Gastrocnemius medialis (tissue), 4 donors: ENCODE measurements at regions not wholly inside any gene's neighbourhood (a gene's known extent, or its start where the extent isn't known, plus 50 kb on each side); places are given as distances from the start of the nearest gene placed in this dataset.

Experiments
- ATAC-seq, 2 donors: fragments of 150-250 bp; one replicate each; pipeline ENCODE4 v1.9.1; 2016
- DNase-seq, 2 donors: peaks; one replicate each; pipeline ENCODE4 v3.0.0-alpha.2; 2019
- H3K27ac ChIP-seq, 4 donors: fragments of 200-600 bp; sonication (generic); 1 replicate in 1 of 4; 2 replicates in 3 of 4; pipeline ENCODE4 v1.5.1; 2016 to 2018; ENCODE audit warnings: mild to moderate bottlenecking in 2 of 4, moderate library complexity in 1 of 4
- H3K27me3 ChIP-seq, 3 donors: fragments of 200-600 bp; sonication (generic) in 2 of 3; 1 replicate in 1 of 3; 2 replicates in 2 of 3; pipeline versions ENCODE4 v1.5.1 to v1.6.0; 2016 to 2019; ENCODE audit warnings: mild to moderate bottlenecking in 1 of 3, moderate library complexity in 1 of 3
- H3K36me3 ChIP-seq, 2 donors: fragments of 200-600 bp; sonication (generic) in 1 of 2; one replicate each; pipeline ENCODE4 v1.5.1; 2017 to 2018
- H3K4me1 ChIP-seq, 2 donors: fragments of 200-600 bp; sonication (generic) in 1 of 2; one replicate each; pipeline ENCODE4 v1.5.1; 2016 to 2017; ENCODE audit warnings: mild to moderate bottlenecking in 2 of 2
- H3K4me3 ChIP-seq, 4 donors: fragments of 200-600 bp; sonication (generic) in 3 of 4; 1 replicate in 1 of 4; 2 replicates in 3 of 4; pipeline ENCODE4 v1.5.1; 2016 to 2019; ENCODE audit warnings: mild to moderate bottlenecking in 2 of 4
- H3K9me3 ChIP-seq, 3 donors: fragments of 200-600 bp; sonication (generic) in 2 of 3; 1 replicate in 1 of 3; 2 replicates in 2 of 3; pipeline ENCODE4 v1.5.1; 2016 to 2019
- POLR2A ChIP-seq, 2 donors: fragments of 450-650 bp; IDR thresholded peaks; one replicate each; pipeline ENCODE4 v1.6.1; 2017; ENCODE audit warnings: antibody characterized with exemption in 2 of 2, mild to moderate bottlenecking in 2 of 2, moderate library complexity in 2 of 2
- in situ Hi-C, 4 donors: fragments of 200-750 bp; cut with MboI; loops; one replicate each; pipeline versions ENCODE4 v1.15.0 to v1.8.0; 2017; ENCODE audit warnings: low sequenced_read_pairs in 4 of 4
- intact Hi-C: fragments of 100-400 bp; cut with DNase I; formaldehyde crosslinking; loops from one replicate; pipeline ENCODE4 v1.15.1; 2023; ENCODE audit warnings: low total_unique reads
- TF ChIP-seq, protein P1 (sequence below), 5 experiments: fragments of 450-650 bp in 3 of 5; fragments of 200-600 bp in 2 of 5; sonication (generic) in 2 of 5; IDR thresholded peaks in 4 of 5; conservative IDR thresholded peaks in 1 of 5; 1 replicate in 4 of 5; 2 replicates in 1 of 5; pipeline ENCODE4 v1.5.1; 2016 to 2019; ENCODE audit warnings: antibody characterized with exemption in 5 of 5, mild to moderate bottlenecking in 3 of 5, moderate library complexity in 3 of 5

DNA sequence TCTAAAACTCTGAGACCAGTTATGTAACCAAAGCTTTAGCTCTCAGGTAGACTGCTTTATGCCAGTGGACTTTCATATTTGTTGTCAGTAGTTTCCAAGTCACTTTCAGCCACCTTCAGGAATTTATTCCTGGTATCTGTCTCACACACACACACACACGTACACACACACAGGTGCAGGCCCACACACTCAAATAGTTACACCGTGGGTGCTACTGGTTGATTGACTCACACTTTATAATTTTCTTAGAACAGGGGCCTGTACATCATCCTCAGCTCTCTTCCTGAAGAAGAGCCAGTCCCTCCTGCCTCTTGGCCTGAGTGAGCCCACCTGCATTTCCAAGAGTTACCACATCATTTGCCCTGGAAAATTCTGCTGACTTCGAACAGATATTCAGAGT is 555.2 kb downstream of the SOX6 start:
- Histone ChIP-seq H3K4me3 (no peak overlapping the region), H3K27me3 (no peaks in the 10 kb centered on the region), H3K27ac (no peak overlapping the region), H3K4me1 (no peaks in the 10 kb centered on the region), H3K9me3 (no peaks in the 10 kb centered on the region), H3K36me3 (no peaks in the 10 kb centered on the region)
- ATAC-seq (no peak), DNase-seq (no peak)
- intact Hi-C loops: no loop called here
- in situ Hi-C loops: loop anchor here in 1 of 4 donors (25.0 kb wide), 1 partner anchor 811 kb away; no protein-coding TSS in a partner anchor
- TF ChIP-seq POLR2A (IDR thresholded peaks at IDR 0.05): no peak
- TF ChIP-seq, protein P1, sequence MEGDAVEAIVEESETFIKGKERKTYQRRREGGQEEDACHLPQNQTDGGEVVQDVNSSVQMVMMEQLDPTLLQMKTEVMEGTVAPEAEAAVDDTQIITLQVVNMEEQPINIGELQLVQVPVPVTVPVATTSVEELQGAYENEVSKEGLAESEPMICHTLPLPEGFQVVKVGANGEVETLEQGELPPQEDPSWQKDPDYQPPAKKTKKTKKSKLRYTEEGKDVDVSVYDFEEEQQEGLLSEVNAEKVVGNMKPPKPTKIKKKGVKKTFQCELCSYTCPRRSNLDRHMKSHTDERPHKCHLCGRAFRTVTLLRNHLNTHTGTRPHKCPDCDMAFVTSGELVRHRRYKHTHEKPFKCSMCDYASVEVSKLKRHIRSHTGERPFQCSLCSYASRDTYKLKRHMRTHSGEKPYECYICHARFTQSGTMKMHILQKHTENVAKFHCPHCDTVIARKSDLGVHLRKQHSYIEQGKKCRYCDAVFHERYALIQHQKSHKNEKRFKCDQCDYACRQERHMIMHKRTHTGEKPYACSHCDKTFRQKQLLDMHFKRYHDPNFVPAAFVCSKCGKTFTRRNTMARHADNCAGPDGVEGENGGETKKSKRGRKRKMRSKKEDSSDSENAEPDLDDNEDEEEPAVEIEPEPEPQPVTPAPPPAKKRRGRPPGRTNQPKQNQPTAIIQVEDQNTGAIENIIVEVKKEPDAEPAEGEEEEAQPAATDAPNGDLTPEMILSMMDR (IDR thresholded peaks at IDR 0.05 in 4 of 5, conservative IDR thresholded peaks at IDR 0.05 in 1 of 5): no peak

DNA sequence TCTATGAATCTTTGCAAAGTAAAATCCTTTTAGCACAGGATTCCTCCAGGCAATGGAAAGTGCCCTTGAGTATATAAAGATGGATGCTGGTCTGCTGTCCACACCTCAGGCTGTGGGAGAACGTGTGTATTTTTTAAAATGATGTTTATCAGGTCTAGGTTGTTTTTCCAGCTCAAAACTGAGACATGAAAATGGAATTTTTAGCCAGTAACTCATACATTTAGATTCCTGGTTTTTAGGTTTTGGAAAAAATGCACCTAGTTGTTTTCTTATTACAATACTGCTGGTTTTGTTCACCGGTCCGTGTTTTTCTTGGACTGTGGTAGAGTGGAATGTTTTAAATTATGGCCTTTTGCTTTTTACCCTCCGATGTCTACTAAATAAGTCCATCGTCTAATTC is 554.7 kb downstream of the SOX6 start:
- Histone ChIP-seq H3K9me3 (no peaks in the 10 kb centered on the region), H3K4me1 (no peaks in the 10 kb centered on the region), H3K36me3 (no peaks in the 10 kb centered on the region), H3K4me3 (no peak overlapping the region), H3K27me3 (no peaks in the 10 kb centered on the region), H3K27ac (no peak overlapping the region)
- ATAC-seq: no peak
- in situ Hi-C loops: loop anchor here in 1 of 4 donors (25.0 kb wide), 1 partner anchor 811 kb away; no protein-coding TSS in a partner anchor
- intact Hi-C loops: no loop called here
- no peak for DNase-seq
- no peak for TF ChIP-seq POLR2A (IDR thresholded peaks at IDR 0.05)
- TF ChIP-seq, protein P1 (IDR thresholded peaks at IDR 0.05 in 4 of 5, conservative IDR thresholded peaks at IDR 0.05 in 1 of 5): no peak

DNA sequence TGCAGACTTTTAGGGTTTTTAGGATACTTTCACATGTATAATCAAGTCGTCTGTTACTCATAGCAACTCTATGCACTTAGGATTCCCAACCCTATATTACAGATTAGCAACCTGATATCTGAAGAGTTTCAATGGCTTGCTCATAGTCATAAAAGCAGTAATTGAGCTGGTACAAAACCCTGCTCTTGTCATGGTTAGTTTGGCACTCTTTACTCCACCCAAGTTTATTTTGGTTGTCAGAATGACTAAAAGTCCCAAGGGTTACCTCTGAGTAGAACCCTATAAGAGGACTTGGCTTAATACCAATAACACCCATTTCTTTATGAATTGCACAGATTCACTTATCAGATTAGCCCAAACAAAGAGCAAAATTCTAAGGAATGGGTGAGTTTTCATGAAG is 550.6 kb downstream of the SOX6 start:
- no peak for DNase-seq
- no peak for TF ChIP-seq POLR2A (IDR thresholded peaks at IDR 0.05)
- TF ChIP-seq, protein P1 (IDR thresholded peaks at IDR 0.05 in 4 of 5, conservative IDR thresholded peaks at IDR 0.05 in 1 of 5): no peak
- H3K27ac ChIP-seq: no peak overlapping the region
- intact Hi-C loops (no loop called here), in situ Hi-C loops (loop anchor here in 1 of 4 donors (25.0 kb wide), 1 partner anchor 807 kb away; no protein-coding TSS in a partner anchor)
- no peaks in the 10 kb centered on the region for H3K9me3 ChIP-seq
- no peak overlapping the region for H3K4me3 ChIP-seq
- no peaks in the 10 kb centered on the region for H3K36me3 ChIP-seq
- H3K27me3 ChIP-seq: no peaks in the 10 kb centered on the region
- ATAC-seq: peak in 1 of 2 donors; percentile 47
- H3K4me1 ChIP-seq: no peaks in the 10 kb centered on the region

DNA sequence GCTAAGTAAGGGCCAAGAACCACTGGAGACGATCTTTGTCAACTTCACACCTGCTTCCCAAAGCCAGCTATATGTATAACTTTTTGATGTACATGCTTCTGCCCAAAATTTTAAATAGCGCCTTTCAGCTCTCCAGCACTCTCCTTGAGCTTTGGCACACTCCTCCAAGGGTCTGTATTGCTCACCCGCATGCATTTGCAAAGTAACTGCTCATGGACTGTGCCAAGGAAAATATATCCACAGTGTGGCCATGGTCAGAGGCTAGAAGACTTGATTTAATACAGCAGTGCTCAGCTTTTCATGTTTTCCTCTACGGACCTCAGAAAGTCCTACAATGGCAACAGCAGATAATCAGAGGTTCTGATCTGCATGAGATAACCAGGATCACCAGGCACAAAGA is 550.1 kb downstream of the SOX6 start:
- ATAC-seq (no peak), DNase-seq (no peak)
- intact Hi-C loops: no loop called here
- no peaks in the 10 kb centered on the region for H3K9me3 ChIP-seq
- H3K4me1 ChIP-seq: no peaks in the 10 kb centered on the region
- no peak overlapping the region for H3K27ac ChIP-seq
- no peak overlapping the region for H3K4me3 ChIP-seq
- H3K27me3 ChIP-seq: no peaks in the 10 kb centered on the region
- in situ Hi-C loops: loop anchor here in 1 of 4 donors (25.0 kb wide), 1 partner anchor 806 kb away; no protein-coding TSS in a partner anchor
- H3K36me3 ChIP-seq: no peaks in the 10 kb centered on the region
- TF ChIP-seq, protein P1 (IDR thresholded peaks at IDR 0.05 in 4 of 5, conservative IDR thresholded peaks at IDR 0.05 in 1 of 5): no peak
- TF ChIP-seq POLR2A (IDR thresholded peaks at IDR 0.05): no peak

DNA sequence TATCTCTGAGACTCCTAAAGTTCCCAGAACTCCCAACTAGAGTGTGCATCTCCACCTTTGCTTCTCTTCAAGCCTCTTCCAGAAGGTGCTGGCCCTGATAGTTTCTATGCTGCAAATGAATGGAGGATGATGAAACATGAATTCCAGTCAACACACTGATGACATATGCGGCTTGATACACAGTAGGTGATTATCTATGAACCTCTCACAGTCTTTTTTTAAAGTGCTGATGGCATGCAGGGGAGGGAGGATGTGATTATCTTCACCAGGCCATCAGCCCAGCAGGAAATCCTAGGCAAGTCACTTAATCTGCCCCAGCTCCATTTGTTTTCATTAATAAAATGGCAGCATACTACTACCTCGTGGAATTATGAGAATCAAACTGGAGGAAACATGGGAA is 548.5 kb downstream of the SOX6 start:
- in situ Hi-C loops (loop anchor here in 1 of 4 donors (25.0 kb wide), 1 partner anchor 804 kb away; no protein-coding TSS in a partner anchor), intact Hi-C loops (no loop called here)
- Histone ChIP-seq H3K4me3 (no peak overlapping the region), H3K4me1 (no peaks in the 10 kb centered on the region), H3K9me3 (no peaks in the 10 kb centered on the region), H3K27me3 (no peaks in the 10 kb centered on the region), H3K36me3 (no peaks in the 10 kb centered on the region), H3K27ac (no peak overlapping the region)
- no peak for TF ChIP-seq POLR2A (IDR thresholded peaks at IDR 0.05)
- TF ChIP-seq, protein P1 (IDR thresholded peaks at IDR 0.05 in 4 of 5, conservative IDR thresholded peaks at IDR 0.05 in 1 of 5): no peak
- DNase-seq: no peak
- ATAC-seq: no peak
